ENCODE measurements at regions not wholly inside any gene's neighbourhood (a gene's known extent, or its start where the extent isn't known, plus 50 kb on each side); places are given as distances from the start of the nearest gene placed in this dataset.
"Not testable (repeated sequence)": the region's sequence is repeated elsewhere in the genome, so short reads cannot be mapped to it uniquely, and the experiment has no call there.

- DNase-seq: no peak
Measured at GRCh38 chr7:68321776-68322496, 1276.3 kb upstream of the AUTS2 start.

DNA sequence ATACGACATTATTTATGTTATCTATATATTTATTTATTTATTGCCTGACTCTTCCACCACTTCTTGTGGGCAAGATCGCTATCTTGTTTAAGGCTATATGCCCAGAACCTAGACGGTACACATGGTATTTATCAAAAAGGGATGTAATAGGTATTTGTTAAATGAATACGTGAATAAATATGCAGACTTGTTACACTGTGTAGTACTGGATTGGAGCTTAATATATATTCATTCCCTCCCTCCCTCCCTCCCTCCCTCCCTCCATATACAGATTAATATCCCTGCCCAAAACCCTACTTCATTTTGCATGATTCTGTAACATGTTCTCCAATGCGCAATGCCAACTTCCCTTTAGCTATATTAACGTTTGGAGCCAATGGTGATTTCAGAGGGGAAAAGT is 1273.7 kb upstream of the AUTS2 start:
- DNase-seq: no peak

GRCh38 chr7:68334216-68334615 is 1264.1 kb upstream of the AUTS2 start:
- no peak for DNase-seq

DNA sequence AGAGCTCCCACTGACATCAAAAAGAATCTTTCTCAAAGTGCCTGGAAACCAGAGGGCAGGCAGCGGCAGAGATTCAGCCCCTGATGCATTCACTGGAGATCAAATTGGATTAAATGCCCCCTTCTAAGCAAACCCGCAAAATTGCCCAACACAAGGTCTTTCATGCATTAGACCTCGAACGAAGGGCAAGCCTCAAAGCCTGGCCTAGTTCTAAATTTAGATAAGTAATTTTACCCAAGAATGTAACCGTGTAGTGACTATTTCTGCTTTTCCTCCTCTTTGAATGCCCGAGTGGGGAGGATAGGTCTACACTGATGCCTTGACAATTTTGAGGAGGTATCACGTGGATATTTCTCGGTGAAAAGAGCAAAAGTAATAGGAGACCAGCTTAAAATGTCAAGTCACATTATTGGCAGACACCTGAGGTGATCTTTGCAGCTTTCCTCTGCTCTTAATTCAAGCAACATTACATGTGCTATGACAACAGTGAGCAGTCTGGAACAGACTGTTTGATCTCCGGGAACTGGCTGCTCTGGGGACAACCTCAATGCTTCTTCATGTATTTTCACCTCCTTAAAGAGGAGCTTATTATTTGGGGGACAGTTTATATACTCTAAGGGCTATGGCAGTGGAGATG is 1263.5 kb upstream of the AUTS2 start:
- no peak for DNase-seq

DNA sequence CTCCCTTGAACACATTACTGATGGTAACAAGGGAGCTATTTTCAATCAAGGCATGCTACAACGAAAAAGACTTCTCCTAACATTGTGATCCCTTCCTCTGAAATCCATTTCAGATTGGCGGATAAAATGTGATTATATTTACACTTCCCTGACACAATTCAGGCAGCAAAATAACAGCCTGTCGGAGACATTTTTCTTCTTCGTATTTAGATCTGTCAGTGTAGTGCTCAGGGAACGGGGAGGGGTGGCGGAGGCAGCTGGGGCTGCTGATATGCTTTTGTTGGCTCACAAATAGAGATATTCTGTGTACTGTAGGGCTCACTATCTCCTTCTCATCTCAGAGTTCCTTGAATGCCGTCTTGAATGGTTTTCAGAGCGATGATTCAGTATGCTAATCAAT is 1261.7 kb upstream of the AUTS2 start:
- no peak for DNase-seq

GRCh38 chr7:68348401-68348800 is 1249.9 kb upstream of the AUTS2 start:
- DNase-seq: no peak

GRCh38 chr7:68362745-68363518 is 1235.3 kb upstream of the AUTS2 start:
- no peak for DNase-seq

DNA sequence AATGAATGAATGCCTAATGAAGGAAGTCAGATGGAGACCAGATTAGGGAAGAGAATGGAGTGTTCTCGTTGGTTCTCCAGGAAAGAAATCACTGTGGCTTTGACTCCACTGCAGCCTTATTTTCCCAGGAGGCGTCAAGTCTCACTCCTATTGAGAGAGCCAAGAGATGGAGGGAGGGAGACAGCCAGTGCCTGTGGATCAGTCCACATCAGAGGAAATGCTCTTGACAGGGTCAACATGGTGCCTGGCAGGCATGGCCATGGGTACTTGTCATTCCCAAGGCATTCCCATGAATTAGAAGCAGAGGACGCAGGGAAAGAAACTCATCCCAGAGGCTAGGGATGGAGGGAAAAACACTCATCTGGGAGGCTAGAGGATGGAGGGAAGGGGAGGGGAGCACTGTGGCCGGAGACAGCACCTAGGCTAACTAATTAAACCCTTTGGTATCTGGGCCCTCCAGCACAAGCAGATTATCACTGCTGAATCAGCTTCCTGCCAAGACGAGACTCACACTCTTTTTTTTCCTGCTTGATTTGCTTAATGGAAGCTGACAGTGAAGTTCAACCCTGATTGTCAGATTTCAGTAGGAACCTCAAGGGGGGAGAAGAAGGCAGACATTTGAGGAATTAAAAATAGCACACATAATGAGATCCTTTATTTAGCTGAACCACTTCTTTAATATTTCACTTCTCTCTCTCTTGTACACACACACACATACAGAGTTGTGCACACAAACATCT is 1233.2 kb upstream of the AUTS2 start:
- no peak for DNase-seq

DNA sequence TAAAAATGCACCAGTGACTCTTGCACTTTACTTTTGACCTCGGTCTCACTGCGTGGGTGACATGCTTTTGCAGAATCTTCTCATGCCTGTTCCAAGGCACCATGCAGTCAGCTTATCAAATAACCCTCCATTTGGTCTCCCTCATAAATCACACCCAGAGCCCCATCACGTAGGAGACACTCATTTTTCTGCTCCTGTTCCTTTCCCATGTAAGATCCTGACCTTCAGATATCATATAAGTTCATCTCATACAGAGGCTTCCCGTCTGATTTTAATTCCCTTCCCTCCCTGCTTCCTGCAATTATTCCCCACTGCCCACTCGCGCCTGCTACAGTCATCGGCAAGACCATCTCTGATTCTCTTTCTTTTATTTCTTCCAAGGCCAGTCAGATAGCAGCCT is 1226.3 kb upstream of the AUTS2 start:
- no peak for DNase-seq

DNA sequence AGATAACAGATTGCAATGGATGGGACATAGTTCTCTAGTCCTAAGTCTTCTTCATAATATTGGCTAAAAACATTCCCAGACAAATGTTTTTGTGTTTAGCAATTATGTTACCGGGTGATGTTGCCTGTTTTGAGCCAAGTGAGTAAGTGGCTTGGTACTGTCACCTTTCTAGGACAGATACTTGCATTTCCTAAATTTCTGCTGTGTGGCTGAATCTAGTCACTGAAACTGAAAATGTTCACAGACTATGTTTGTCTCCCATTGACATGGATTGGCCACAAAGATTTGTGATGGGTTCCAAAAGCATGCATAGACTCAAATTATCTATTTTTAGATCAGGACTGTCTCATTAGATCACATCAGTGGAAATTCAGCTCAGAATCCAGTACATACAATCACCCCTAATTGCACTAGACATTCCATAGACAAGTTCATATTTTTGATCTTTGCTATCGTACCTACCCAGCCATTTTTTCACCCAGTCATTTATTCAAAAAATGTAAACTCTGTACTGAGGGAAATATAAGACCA is 1222.1 kb upstream of the AUTS2 start:
- no peak for DNase-seq

DNA sequence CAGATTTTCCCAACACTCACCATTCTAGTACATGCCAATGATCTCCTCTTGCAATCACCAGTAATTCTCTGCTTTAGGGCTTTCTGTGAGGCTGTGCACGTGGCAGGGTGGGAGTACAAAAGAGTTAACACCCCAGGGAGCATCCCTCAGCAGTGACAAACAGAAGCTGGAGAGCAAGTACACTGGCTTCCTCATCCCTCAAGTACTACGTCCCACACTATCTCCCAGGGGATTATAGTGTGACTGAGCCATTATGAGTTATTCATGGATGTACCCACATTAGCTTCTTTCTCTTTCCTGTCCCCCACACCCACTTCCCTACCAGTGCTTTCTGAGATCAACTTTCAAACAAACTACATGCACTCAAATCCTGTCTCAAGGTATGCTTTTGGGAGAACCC is 1216.5 kb upstream of the AUTS2 start:
- DNase-seq: no peak

- no peak for DNase-seq
Measured at GRCh38 chr7:68384581-68384980, 1213.7 kb upstream of the AUTS2 start.

- DNase-seq: no peak
Measured at GRCh38 chr7:68393051-68393450, 1205.2 kb upstream of the AUTS2 start.

DNA sequence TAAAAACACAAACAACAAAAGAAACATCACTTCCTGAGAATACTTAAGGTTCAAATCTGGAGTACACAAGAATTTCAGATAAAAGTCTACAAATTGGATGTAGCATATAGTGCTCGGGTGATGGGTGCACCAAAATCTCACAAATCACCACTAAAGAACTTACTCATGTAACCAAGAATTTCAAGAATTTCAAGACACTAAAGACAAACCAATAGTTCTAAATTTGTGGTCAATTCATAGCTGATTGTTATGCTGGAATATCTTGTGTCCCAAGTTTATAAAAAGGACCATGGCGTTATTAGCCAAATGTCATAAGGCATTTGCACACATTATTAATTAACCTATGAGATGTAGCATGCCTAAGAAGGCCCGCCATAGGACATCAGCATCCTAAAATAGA is 1204.1 kb upstream of the AUTS2 start:
- no peak for DNase-seq

DNA sequence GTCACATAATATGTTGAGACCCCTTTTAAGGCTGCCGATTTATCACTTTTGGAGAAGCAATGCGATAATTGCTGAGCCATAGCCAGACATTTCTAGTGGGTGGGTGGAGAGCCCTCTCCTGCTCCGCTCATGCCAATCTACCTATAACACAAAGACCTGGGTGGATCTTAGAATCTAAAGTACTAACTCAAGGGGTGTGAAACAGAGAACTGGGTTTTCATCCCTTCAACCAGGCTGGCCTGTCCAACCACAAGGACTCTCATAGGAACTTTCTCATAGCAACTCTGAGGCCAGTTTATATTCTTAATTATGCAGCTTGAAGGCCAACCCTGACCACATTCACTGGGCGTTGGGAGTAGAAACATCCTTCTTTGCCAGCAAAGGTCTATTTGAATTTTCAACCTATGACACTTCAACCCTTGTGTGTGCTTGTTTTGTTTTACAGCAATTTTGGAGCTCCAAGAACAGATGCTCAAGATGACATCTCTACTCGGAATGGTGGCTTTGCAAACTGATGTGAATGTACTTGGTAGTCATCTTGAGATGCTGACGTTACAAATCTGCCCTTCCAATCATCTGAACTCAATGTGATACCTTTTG is 1198.2 kb upstream of the AUTS2 start:
- DNase-seq: no peak

GRCh38 chr7:68400783-68401182 is 1197.5 kb upstream of the AUTS2 start:
- no peak for DNase-seq

DNA sequence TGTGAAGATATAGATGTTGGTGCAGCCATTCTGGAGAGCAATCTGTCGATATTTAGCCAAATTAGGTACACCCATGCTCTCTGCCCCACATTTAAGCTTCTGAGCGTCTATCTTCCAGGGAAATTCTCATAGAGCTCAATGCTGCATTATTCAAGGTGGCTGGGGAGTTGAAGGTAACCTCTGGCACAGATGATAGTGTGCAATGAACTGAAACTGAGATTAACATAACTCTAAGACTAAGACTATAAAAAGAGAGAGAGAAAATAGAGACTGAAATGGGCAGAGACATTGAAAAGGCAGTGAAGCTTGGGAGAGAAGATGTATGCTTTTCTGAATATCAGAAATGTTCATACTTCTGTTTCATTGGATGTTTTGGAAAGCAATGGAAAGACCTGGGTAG is 1197.0 kb upstream of the AUTS2 start:
- DNase-seq: no peak

DNA sequence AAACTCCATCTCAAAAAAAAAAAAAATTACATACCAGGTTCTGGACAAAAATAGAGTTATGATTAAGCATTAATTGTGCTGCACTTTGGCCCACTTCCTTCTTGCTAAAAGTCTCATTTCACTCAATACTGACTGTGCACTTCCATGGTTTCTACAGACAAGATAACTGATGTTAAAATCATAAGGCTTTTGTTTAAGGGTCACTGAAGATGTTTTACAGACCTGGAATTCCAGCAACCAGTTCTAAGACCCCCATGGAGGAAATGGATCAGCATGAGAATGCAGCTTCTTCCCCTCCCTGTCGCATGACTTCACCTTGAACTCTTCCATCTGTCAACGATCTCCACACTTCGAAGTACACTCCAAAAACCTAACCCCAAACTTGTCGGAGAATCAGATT is 1191.8 kb upstream of the AUTS2 start:
- DNase-seq: no peak

- no peak for DNase-seq
Measured at GRCh38 chr7:68407460-68407859, 1190.8 kb upstream of the AUTS2 start.

DNA sequence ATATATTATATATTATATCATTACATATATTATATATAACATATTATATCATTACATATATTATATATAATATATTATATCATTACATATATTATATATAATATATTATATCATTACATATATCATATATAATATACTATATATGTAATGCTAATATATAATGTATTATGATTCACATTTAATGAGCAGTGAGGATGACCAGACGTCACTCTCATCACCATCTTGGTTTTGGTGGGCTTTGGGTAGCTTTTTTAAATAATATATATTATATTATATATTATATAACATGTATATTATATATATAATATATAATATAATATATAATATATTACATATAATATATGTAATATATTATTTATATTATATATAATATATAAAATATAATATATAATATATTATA is 1189.4 kb upstream of the AUTS2 start:
- DNase-seq: no peak

- no peak for DNase-seq
Measured at GRCh38 chr7:68409851-68410250, 1188.4 kb upstream of the AUTS2 start.

- not testable (repeated sequence) for DNase-seq
Measured at GRCh38 chr7:68410693-68411092, 1187.6 kb upstream of the AUTS2 start.

DNA sequence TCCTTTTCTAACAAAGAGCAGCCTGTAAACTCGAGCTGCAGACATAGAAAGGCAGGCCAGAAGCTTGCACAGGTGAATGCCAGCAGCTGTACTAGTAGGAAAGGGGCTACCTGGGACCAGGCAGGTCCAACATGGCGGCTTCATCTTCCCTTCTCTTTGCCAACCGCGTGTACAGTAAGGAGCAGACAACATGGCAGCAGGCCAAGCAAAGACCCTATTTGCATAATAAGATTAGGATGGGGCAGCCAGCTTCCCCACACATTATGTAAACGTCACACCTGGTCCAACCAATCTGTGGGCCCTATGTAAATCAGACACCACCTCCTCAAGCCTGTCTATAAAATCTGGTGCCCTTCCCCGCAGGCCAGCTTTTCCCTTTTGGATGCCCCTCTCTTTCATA is 1186.5 kb upstream of the AUTS2 start:
- no peak for DNase-seq
